Small intestine (tissue), 7 donors: ENCODE measurements at regions not wholly inside any gene's neighbourhood (a gene's known extent, or its start where the extent isn't known, plus 50 kb on each side); places are given as distances from the start of the nearest gene placed in this dataset.

ENCODE experiments used
- DNase-seq, 2 donors: peaks; one replicate each; pipeline versions ENCODE4 v3.0.0 to v3.0.0-alpha.2; 2013
- FAIRE-seq: peaks from 2 replicates; lab custom pipeline; 2012; peaks lifted over from hg19 to GRCh38; lab: Jason Lieb, UNC
- H3K27ac ChIP-seq, 3 donors: one replicate each; pipeline ENCODE4 v1.5.1; 2013; ENCODE audit warnings: low read length in 2 of 3, mild to moderate bottlenecking in 2 of 3, control low read depth in 1 of 3, inconsistent platforms in 1 of 3, low read depth in 1 of 3, moderate library complexity in 1 of 3
- H3K27me3 ChIP-seq, 3 donors: one replicate each; pipeline ENCODE4 v1.6.1; 2013; ENCODE audit warnings: low read length in 3 of 3, inconsistent platforms in 1 of 3; ENCODE audit not compliant: control insufficient read depth in 3 of 3, insufficient read depth in 3 of 3
- H3K36me3 ChIP-seq, 3 donors: one replicate each; pipeline ENCODE4 v1.6.1; 2013; ENCODE audit warnings: low read length in 3 of 3, inconsistent platforms in 1 of 3, low read depth in 1 of 3, mild to moderate bottlenecking in 1 of 3, moderate library complexity in 1 of 3; ENCODE audit not compliant: control insufficient read depth in 3 of 3, insufficient read depth in 2 of 3
- H3K4me1 ChIP-seq, 3 donors: one replicate each; pipeline ENCODE4 v1.6.1; 2013; ENCODE audit warnings: low read length in 2 of 3, inconsistent platforms in 1 of 3, low read depth in 1 of 3, mild to moderate bottlenecking in 1 of 3, moderate library complexity in 1 of 3; ENCODE audit not compliant: control insufficient read depth in 3 of 3, insufficient read depth in 2 of 3
- H3K4me3 ChIP-seq, 3 donors: one replicate each; pipeline ENCODE4 v1.5.1; 2013; ENCODE audit warnings: low read length in 3 of 3, control low read depth in 1 of 3, inconsistent platforms in 1 of 3, low read depth in 1 of 3, mild to moderate bottlenecking in 1 of 3, moderate library complexity in 1 of 3
- H3K9me3 ChIP-seq, 2 donors: one replicate each; pipeline ENCODE4 v1.6.1; 2013; ENCODE audit warnings: low read depth in 1 of 2, low read length in 1 of 2; ENCODE audit not compliant: control insufficient read depth in 2 of 2, insufficient read depth in 1 of 2
- WGBS, 3 donors: extraction: QIAGEN DNeasy Blood & Tissue Kit; methylation state at CpG; one replicate each; pipeline ENCODE4 v1.1.7; 2013; 5-methylcytosine and 5-hydroxymethylcytosine counted together
- donor health status: healthy with polysubstance abuse.
- donor health status: control.
- donor health status: control.
- donor health status: Bipolar disorder and iron deficiency.
- donor health status: healthy.

DNA sequence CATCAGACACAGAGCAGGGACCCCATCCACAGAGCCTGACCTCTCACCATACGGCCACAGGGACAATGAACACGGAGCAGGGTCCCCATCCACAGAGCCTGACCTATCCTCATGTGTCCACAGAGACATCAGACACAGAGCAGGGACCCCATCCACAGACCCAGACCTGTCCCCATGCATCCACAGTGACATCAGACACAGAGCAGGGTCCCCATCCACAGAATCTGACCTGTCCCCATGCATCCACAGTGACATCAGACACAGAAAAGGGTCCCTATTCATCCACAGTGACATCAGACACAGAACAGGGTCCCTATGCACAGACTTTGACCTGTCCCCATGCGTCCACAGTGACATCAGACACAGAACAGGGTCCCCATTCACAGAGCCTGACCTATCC is 325.1 kb upstream of the RAB6C start:
- H3K4me1 ChIP-seq = no peaks in the 10 kb centered on the region
- FAIRE-seq = no peak
- no peak overlapping the region for H3K4me3 ChIP-seq
- no peak for DNase-seq
- no peak overlapping the region for H3K27ac ChIP-seq
- WGBS, 3 donors = 38 to 58% (median 47%) methylated on average over 3 of the region's 3 CpGs
- H3K27me3 ChIP-seq = peaks cover 0 to 2% (median 0%) of the 10 kb centered on the region in 3 donors
- peaks cover 0 to 2% of the 10 kb centered on the region in 2 donors for H3K9me3 ChIP-seq
- H3K36me3 ChIP-seq = no peaks in the 10 kb centered on the region

DNA sequence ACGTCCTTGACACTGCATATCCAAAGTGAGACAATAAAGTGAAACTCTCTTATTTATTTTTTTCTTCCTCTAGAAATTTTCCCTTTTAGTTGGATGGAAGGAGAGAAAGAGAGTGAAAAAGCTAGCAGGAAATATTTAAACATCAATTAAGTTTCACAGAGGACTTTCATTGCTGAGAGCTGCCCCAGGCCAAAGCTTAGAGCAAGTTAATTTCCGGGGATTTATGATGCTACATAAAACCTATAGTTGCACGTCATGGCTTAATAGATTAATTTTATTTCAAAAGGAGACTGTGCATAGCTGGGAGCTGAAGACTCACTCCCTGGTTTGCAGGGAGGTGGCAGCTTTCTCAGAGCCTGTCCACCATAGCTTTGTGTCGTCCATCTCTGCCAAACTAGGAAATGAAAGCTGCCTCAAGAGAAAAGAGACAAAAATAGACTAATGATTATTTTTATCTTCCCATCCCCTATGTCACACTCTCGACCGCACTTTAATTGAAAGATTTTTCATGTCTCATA is 323.3 kb upstream of the RAB6C start:
- FAIRE-seq (no peak), DNase-seq (no peak)
- Histone ChIP-seq H3K4me3 (no peak overlapping the region), H3K36me3 (no peaks in the 10 kb centered on the region), H3K4me1 (no peaks in the 10 kb centered on the region), H3K27me3 (peaks cover 0 to 2% (median 0%) of the 10 kb centered on the region in 3 donors), H3K9me3 (peaks cover 0 to 2% of the 10 kb centered on the region in 2 donors), H3K27ac (no peak overlapping the region)
- 72 to 77% (median 75%) methylated on average over 6 of the region's 6 CpGs for WGBS, 3 donors

DNA sequence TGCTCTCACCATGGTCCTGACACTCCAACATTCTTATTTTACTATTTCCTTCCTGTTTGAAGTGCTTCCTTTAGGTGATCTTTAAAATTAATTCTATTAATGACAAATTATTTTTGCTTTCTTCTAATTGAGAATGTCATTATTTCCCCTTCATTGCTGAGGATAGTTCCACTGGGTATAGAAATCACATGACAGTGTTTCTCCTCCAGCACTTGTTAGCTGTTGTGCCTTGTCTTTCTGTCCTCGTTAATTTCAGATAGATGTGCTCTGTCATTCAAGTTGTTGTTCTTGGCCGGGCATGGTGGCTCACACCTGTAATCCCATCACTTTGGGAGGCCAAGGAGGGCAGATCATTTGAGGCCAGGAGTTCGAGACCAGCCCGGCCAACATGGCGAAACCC is 321.0 kb upstream of the RAB6C start:
- Histone ChIP-seq H3K27me3 (no peaks in the 10 kb centered on the region), H3K4me1 (no peaks in the 10 kb centered on the region), H3K9me3 (peaks cover 0 to 2% of the 10 kb centered on the region in 2 donors), H3K36me3 (no peaks in the 10 kb centered on the region), H3K4me3 (no peak overlapping the region), H3K27ac (no peak overlapping the region)
- FAIRE-seq (no peak), DNase-seq (no peak)
- WGBS, 3 donors = 85 to 95% (median 95%) methylated on average over 5 of the region's 5 CpGs

DNA sequence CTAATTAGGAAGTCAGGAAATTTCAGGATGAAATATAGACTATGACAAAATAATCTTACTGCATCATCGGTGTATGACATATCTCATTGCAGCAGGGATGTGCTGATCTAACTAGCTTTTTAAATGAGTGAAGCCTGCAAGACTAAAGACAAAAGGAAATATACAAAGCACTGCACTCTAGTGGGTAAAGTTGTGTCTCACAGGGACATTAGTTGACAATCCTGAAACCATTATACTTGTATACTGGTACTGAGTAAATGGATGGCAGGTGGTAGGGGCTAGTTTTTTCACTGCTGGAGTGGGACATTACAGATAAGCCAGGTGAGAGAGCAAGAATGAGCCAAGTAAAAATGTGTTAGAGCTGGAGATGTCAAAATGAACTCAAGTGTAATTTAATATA is 317.5 kb upstream of the RAB6C start:
- Histone ChIP-seq H3K36me3 (no peaks in the 10 kb centered on the region), H3K27ac (no peak overlapping the region), H3K4me1 (no peaks in the 10 kb centered on the region), H3K27me3 (no peaks in the 10 kb centered on the region), H3K4me3 (no peak overlapping the region), H3K9me3 (peaks cover 0 to 2% of the 10 kb centered on the region in 2 donors)
- 79 to 88% (median 82%) methylated on average over 1 of the region's 1 CpG for WGBS, 3 donors
- DNase-seq (no peak), FAIRE-seq (no peak)

DNA sequence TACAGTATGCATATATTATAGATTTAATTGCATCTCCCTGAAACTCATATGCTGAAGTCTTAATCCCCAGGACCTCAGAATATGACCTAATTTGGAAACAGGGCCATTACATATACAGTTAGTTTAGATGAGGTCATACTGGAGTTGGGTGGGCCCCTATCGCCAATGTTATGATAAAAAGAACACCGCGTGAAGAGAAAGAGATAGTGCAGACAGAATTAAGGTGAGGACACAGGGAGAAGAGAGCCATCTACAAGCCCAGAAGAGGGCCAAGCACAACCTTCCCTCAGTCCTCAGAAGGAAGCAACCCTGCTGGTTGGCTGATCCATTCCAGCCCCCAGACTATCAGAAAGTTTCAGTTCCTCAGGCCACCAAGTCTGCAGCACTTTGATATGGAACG is 311.9 kb upstream of the RAB6C start:
- H3K4me3 ChIP-seq = no peak overlapping the region
- H3K27me3 ChIP-seq = no peaks in the 10 kb centered on the region
- no peak for FAIRE-seq
- no peaks in the 10 kb centered on the region for H3K9me3 ChIP-seq
- H3K27ac ChIP-seq = no peak overlapping the region
- DNase-seq = no peak
- H3K4me1 ChIP-seq = no peaks in the 10 kb centered on the region
- 82 to 89% (median 84%) methylated on average over 4 of the region's 4 CpGs for WGBS, 3 donors
- H3K36me3 ChIP-seq = no peaks in the 10 kb centered on the region

DNA sequence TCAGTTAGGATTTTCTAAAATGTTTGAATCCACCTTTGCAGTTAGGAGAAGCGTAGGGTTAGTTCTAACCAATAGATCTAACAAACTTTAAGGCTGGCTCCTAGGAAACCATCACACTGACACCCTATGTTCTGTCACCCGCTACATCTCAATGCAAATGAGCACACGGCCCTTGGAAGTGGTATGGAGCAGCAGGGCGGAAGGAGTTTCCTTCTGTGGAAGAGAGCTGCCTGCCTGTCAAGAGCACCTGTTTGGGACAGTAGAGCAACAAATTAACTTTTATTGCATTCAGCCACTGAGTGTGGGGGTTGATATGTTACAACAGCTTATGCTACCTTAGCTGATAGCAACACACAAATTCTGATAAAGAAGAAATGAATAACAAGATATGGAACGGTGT is 306.9 kb upstream of the RAB6C start:
- Histone ChIP-seq H3K4me3 (no peak overlapping the region), H3K27ac (no peak overlapping the region), H3K27me3 (no peaks in the 10 kb centered on the region), H3K9me3 (no peaks in the 10 kb centered on the region), H3K4me1 (no peaks in the 10 kb centered on the region), H3K36me3 (no peaks in the 10 kb centered on the region)
- FAIRE-seq (no peak), DNase-seq (no peak)
- 31 to 59% (median 59%) methylated on average over 5 of the region's 5 CpGs for WGBS, 3 donors

DNA sequence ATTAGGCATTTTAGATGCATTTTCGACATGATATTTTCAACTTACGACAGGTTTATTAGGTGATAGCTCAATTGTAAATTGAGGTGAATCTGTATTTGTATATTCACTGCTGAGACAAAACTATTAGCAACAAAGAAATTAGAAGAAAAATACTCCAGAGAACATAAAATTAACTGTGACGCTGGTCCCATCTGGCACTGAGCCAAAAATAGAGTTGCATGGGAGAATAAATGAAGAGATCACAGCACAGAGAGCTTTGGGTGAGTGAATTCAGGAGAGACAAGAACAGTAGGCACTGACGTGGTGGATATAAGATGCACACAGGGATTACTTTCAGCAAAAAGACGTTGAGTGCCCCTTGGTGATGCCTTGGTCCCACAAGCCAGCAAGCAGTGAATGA is 306.2 kb upstream of the RAB6C start:
- no peaks in the 10 kb centered on the region for H3K36me3 ChIP-seq
- no peaks in the 10 kb centered on the region for H3K4me1 ChIP-seq
- H3K27me3 ChIP-seq = no peaks in the 10 kb centered on the region
- H3K4me3 ChIP-seq = no peak overlapping the region
- H3K27ac ChIP-seq = no peak overlapping the region
- WGBS, 3 donors = 51 to 63% (median 58%) methylated on average over 5 of the region's 5 CpGs
- FAIRE-seq (no peak), DNase-seq (no peak)
- no peaks in the 10 kb centered on the region for H3K9me3 ChIP-seq

DNA sequence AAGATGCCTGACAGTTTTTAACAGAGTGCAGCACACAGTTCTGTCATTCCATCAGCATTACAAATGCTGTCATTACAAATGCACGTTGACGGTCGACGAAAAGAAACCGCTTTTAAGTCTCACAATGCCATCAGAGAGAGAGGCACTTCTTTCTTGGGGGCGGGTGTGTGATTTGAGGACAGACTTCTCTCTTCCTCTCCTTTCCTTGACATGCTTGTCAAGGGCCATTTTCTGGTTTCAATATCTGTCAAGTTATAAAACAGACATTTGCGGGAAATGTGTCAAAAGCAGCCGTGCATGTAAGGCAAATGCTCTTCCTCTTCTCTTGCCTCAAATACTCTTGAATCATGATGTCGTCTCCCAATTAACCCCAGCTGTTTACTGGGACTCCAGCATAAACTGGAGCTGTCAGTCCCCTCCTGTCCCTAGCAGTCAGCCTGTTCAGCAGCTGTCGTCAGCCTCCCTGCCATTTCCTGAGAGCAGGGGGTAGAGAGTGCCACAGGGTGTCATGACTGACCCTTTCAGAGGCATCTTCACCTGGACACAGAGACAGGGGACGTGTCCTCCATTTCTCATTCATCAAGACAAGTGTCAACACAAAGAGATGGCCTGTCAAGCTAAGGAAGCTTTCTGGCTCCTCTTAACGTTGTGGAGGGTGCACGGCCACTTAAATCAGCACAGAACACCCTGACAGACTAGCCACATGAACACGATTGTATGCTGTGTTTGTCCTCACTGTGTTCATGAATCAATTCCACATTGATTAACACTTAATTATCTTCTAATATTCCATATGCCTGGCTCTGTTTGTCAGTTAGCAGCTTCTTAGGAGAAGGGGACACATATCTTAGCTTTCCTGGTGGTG is 305.4 kb upstream of the RAB6C start:
- Histone ChIP-seq H3K4me1 (no peaks in the 10 kb centered on the region), H3K9me3 (no peaks in the 10 kb centered on the region), H3K27me3 (no peaks in the 10 kb centered on the region), H3K36me3 (no peaks in the 10 kb centered on the region), H3K4me3 (no peak overlapping the region), H3K27ac (no peak overlapping the region)
- DNase-seq (no peak), FAIRE-seq (no peak)
- 54 to 66% (median 55%) methylated on average over 14 of the region's 14 CpGs for WGBS, 3 donors
